AG10803 (cell line): ENCODE measurements at regions not wholly inside any gene's neighbourhood (a gene's known extent, or its start where the extent isn't known, plus 50 kb on each side); places are given as distances from the start of the nearest gene placed in this dataset.

ENCODE experiments used
- DNase-seq: peaks from one replicate; pipeline ENCODE4 v3.0.0; 2010; ENCODE audit warnings: low read depth
- H3K4me3 ChIP-seq: 2 replicates; pipeline ENCODE4 v1.5.1; 2011; ENCODE audit warnings: mild to moderate bottlenecking, low read length, control low read depth
- TF ChIP-seq, protein P1 (sequence below): conservative IDR thresholded peaks from 2 replicates; pipeline ENCODE4 v1.5.1; 2011; ENCODE audit warnings: mild to moderate bottlenecking, low read length, control low read depth, inconsistent platforms

- no peak for DNase-seq
- H3K4me3 ChIP-seq: no peak overlapping the region
- TF ChIP-seq, protein P1, sequence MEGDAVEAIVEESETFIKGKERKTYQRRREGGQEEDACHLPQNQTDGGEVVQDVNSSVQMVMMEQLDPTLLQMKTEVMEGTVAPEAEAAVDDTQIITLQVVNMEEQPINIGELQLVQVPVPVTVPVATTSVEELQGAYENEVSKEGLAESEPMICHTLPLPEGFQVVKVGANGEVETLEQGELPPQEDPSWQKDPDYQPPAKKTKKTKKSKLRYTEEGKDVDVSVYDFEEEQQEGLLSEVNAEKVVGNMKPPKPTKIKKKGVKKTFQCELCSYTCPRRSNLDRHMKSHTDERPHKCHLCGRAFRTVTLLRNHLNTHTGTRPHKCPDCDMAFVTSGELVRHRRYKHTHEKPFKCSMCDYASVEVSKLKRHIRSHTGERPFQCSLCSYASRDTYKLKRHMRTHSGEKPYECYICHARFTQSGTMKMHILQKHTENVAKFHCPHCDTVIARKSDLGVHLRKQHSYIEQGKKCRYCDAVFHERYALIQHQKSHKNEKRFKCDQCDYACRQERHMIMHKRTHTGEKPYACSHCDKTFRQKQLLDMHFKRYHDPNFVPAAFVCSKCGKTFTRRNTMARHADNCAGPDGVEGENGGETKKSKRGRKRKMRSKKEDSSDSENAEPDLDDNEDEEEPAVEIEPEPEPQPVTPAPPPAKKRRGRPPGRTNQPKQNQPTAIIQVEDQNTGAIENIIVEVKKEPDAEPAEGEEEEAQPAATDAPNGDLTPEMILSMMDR: no peak
These were observed 56.3 kb downstream of the RGS12 start for GRCh38 chr4:3349116-3349515.

GRCh38 chr4:3351997-3352396 is 59.2 kb downstream of the RGS12 start:
- H3K4me3 ChIP-seq: no peak overlapping the region
- no peak for DNase-seq
- TF ChIP-seq, protein P1: no peak

GRCh38 chr4:3352505-3352904 is 59.7 kb downstream of the RGS12 start:
- TF ChIP-seq, protein P1: no peak
- no peak for DNase-seq
- H3K4me3 ChIP-seq: no peak overlapping the region

DNA sequence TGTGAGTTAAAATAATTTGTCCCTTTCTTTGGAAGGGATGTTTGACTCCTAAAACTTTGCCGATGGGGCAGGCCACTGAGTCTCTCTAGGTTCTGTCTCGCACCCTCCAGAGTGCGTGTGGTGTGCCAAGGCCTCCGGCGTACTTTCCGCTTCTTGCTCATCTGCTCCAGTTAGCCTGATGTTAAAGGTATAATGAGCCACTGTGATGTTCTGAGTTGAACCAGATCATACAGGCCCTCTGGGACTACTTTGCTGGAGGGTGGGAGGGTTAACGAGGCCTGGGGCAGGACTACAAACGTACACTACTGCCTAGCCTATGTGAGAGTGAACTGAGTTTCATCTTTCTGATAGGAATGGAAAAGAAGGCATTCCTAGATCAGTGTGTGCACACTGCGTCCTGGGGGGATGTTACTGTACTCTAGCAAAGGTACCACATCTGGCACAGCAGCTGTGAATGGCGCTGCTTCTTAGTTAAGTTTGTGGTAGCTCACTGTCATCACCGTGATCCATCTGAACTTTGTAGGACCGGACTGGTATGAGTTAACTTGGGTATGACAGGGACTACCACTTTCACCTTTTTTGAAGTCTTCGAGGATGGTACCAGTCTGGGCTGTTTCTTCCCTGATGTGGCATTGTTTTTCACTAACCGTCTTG is 60.2 kb downstream of the RGS12 start:
- H3K4me3 ChIP-seq: no peak overlapping the region
- DNase-seq: no peak
- TF ChIP-seq, protein P1: no peak

GRCh38 chr4:3353752-3354454 is 61.1 kb downstream of the RGS12 start:
- no peak overlapping the region for H3K4me3 ChIP-seq
- no peak for DNase-seq
- TF ChIP-seq, protein P1: no peak

GRCh38 chr4:3354455-3354811 is 61.6 kb downstream of the RGS12 start:
- DNase-seq: no peak
- TF ChIP-seq, protein P1: no peak
- H3K4me3 ChIP-seq: no peak overlapping the region

DNA sequence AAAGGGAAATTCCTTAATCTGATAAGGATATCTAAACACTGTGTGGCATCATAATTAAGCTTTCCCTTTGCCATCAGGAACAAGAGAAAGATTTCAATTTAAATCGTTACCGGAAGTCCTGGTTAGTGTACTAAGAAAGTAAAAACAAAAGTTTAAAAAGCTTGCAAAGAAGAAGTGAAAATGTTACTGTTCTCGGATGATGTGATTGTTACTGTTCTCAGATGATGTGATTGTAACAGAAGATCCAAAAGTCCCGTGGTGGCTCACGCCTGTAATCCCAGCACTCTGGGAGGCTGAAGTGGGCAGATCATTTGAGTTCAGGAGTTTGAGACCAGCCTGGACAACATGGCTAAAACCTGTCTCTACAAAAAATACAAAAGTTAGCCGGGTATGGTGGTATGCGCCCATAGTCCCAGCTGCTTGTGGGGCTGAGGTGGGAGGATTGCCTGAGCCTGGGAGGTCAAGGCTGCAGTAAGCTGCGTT is 62.5 kb downstream of the RGS12 start:
- no peak for DNase-seq
- TF ChIP-seq, protein P1: no peak
- no peak overlapping the region for H3K4me3 ChIP-seq
